ENCODE measurements at regions not wholly inside any gene's neighbourhood (a gene's known extent, or its start where the extent isn't known, plus 50 kb on each side); places are given as distances from the start of the nearest gene placed in this dataset.

DNA sequence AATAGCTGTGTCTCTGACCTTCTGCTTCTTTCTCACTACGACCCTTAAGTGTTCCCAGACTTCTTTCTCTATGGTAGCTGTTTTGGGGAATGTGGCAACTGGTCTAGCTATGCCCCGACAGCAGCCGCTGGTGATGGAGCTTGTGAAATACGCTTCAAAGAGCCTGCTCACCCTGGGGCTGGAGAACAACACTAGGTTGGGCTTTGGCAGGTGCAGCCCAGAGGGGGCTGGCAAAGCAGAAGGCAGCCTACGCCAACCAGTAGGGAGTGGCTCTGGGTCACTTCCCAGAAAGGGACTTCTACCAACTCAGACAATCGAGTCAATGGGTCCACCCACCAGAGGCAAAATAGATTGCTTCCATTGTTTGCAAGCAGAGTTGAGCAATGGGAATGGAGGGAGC, 262.8 kb downstream of the LMO4 start:
- TF ChIP-seq TCF7 (IDR thresholded peaks at IDR 0.05; ENCODE audit: borderline replicate concordance) (no peak), JUND (IDR thresholded peaks at IDR 0.05; ENCODE audit: low read depth, low read length) (no peak), DPF2 (IDR thresholded peaks at IDR 0.05) (no peak), TARDBP (IDR thresholded peaks at IDR 0.05; ENCODE audit: borderline replicate concordance) (no peak), MEF2A (IDR thresholded peaks at IDR 0.05; ENCODE audit: insufficient read depth, low read depth, low read length) (no peak), BACH1 (IDR thresholded peaks at IDR 0.05; ENCODE audit: borderline replicate concordance) (no peak), ZBED1 (IDR thresholded peaks at IDR 0.05; ENCODE audit: borderline replicate concordance) (no peak), POLR2A (IDR thresholded peaks at IDR 0.05; ENCODE audit: low read depth, low read length) (no peak)
- TF ChIP-seq, protein P1, sequence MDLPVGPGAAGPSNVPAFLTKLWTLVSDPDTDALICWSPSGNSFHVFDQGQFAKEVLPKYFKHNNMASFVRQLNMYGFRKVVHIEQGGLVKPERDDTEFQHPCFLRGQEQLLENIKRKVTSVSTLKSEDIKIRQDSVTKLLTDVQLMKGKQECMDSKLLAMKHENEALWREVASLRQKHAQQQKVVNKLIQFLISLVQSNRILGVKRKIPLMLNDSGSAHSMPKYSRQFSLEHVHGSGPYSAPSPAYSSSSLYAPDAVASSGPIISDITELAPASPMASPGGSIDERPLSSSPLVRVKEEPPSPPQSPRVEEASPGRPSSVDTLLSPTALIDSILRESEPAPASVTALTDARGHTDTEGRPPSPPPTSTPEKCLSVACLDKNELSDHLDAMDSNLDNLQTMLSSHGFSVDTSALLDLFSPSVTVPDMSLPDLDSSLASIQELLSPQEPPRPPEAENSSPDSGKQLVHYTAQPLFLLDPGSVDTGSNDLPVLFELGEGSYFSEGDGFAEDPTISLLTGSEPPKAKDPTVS (IDR thresholded peaks at IDR 0.05; ENCODE audit: low read depth, low read length) = no peak
- TF ChIP-seq, protein P2, sequence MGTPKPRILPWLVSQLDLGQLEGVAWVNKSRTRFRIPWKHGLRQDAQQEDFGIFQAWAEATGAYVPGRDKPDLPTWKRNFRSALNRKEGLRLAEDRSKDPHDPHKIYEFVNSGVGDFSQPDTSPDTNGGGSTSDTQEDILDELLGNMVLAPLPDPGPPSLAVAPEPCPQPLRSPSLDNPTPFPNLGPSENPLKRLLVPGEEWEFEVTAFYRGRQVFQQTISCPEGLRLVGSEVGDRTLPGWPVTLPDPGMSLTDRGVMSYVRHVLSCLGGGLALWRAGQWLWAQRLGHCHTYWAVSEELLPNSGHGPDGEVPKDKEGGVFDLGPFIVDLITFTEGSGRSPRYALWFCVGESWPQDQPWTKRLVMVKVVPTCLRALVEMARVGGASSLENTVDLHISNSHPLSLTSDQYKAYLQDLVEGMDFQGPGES (IDR thresholded peaks at IDR 0.05) = no peak

Measured in GM12878 (cell line).